Heart right ventricle (tissue), 16 donors: ENCODE measurements at regions not wholly inside any gene's neighbourhood (a gene's known extent, or its start where the extent isn't known, plus 50 kb on each side); places are given as distances from the start of the nearest gene placed in this dataset.

ENCODE experiments used
- ATAC-seq, 8 donors: fragments of 200-7000 bp; cut with Tn5 transposase; one replicate each; pipeline ENCODE4 v1.9.1; 2020; ENCODE audit warnings: mild to moderate bottlenecking in 8 of 8, moderate library complexity in 8 of 8, moderate number of reproducible peaks in 1 of 8
- DNase-seq, 2 donors: peaks; one replicate each; pipeline ENCODE4 v3.0.0-alpha.2; 2020
- H3K27ac ChIP-seq, 10 donors: fragments of 200-600 bp; sonication (generic) in 2 of 10; one replicate each; pipeline versions ENCODE4 v1.5.0 to v1.8.0; 2020 to 2022; ENCODE audit warnings: mild to moderate bottlenecking in 3 of 10
- H3K27me3 ChIP-seq, 7 donors: fragments of 200-600 bp; one replicate each; pipeline ENCODE4 v1.8.0; 2021 to 2022; ENCODE audit warnings: mild to moderate bottlenecking in 2 of 7
- H3K36me3 ChIP-seq, 9 donors: fragments of 200-600 bp; sonication (generic) in 1 of 9; one replicate each; pipeline versions ENCODE4 v1.5.0 to v1.8.0; 2020 to 2022; ENCODE audit warnings: mild to moderate bottlenecking in 2 of 9
- H3K4me1 ChIP-seq, 9 donors: fragments of 200-600 bp; sonication (generic) in 1 of 9; one replicate each; pipeline versions ENCODE4 v1.5.0 to v1.8.0; 2020 to 2022; ENCODE audit warnings: mild to moderate bottlenecking in 4 of 9
- H3K4me3 ChIP-seq, 10 donors: fragments of 200-600 bp; sonication (generic) in 2 of 10; one replicate each; pipeline versions ENCODE4 v1.5.0 to v1.8.0; 2020 to 2022; ENCODE audit warnings: mild to moderate bottlenecking in 7 of 10, moderate library complexity in 2 of 10
- H3K9me3 ChIP-seq, 11 donors: fragments of 200-600 bp in 10 of 11; sonication (generic) in 2 of 11; one replicate each; pipeline versions ENCODE4 v1.5.0 to v1.8.0; 2013 to 2022; ENCODE audit warnings: mild to moderate bottlenecking in 2 of 11, control low read depth in 1 of 11, moderate library complexity in 1 of 11
- CTCF ChIP-seq, 9 donors: fragments of 200-600 bp; sonication (generic) in 2 of 9; IDR thresholded peaks; one replicate each; pipeline versions ENCODE4 v1.5.0 to v1.8.0; 2021 to 2022; ENCODE audit warnings: antibody characterized with exemption in 9 of 9, mild to moderate bottlenecking in 5 of 9, moderate library complexity in 1 of 9
- WGBS, 2 donors: extraction: QIAGEN DNeasy Blood & Tissue Kit; methylation state at CpG; one replicate each; pipeline ENCODE4 v1.1.7; 2013; ENCODE audit warnings: inconsistent platforms in 1 of 2; 5-methylcytosine and 5-hydroxymethylcytosine counted together
- intact Hi-C, 10 donors: fragments of 100-400 bp; cut with DNase I; formaldehyde crosslinking; loops; one replicate each; pipeline versions ENCODE4 v1.11.1 to v1.14.2; 2022
- donor health status: Arrhythmogenic right ventricular cardiomyopathy.
- donor health status: ischemic (EF 13 %, LVEDD 7.1; RV severe dilation, severe dysfunction).
- donor health status: healthy with polysubstance abuse.
- donor health status: DM: no; HTN: yes; CAD: no.
- donor health status: DM: no; HTN: no; CAD: no.
- donor health status: ischemic (EF 25% LVEDD 6.9; RV normal size, moderate dysfunction).
- donor health status: ischemic (EF 25% LVEDD 5.7; RV mildly dilated, moderate dysfunction).
- donor health status: healthy.
- donor health status: DM: yes; HTN: yes; CAD: no.
- donor health status: Ischemic cardiomyopathy.
- donor health status: ischemic (EF 35%, LVEDD 5.7; RV mildly dilated, moderate dysfunction).
- donor health status: nonischemic (EF 11% LVEDD 7.7; RV severe dilation, severe dysfunction).
- donor health status: DM: yes; HTN: yes; CAD: no.
- donor health status: PGD.
- donor health status: ischemic (EF 29% LVEDD 5.4; RV normal size, mild dysfunction).
- donor health status: nonischemic (EF 23%, LVEDD 6.1; RV moderate dilation, normal function).

GRCh38 chr3:148331081-148331846 is 366.4 kb upstream of the AGTR1 start:
- H3K9me3 ChIP-seq = peaks cover 0 to 6% (median 0%) of the 10 kb centered on the region in 11 donors
- no peak for DNase-seq
- no peak for TF ChIP-seq CTCF (IDR thresholded peaks at IDR 0.05)
- no peaks in the 10 kb centered on the region for H3K27me3 ChIP-seq
- H3K4me3 ChIP-seq = no peak overlapping the region
- H3K4me1 ChIP-seq = no peaks in the 10 kb centered on the region
- H3K36me3 ChIP-seq = no peaks in the 10 kb centered on the region
- no peak for ATAC-seq
- intact Hi-C loops = no loop called here
- WGBS, 2 donors = 25 to 33% methylated on average over 1 of the region's 1 CpG
- H3K27ac ChIP-seq = no peak overlapping the region

- no peak for DNase-seq
- Histone ChIP-seq H3K36me3 (no peaks in the 10 kb centered on the region), H3K27ac (no peak overlapping the region), H3K4me3 (no peak overlapping the region), H3K4me1 (no peaks in the 10 kb centered on the region), H3K9me3 (peaks cover 0 to 6% (median 0%) of the 10 kb centered on the region in 11 donors), H3K27me3 (no peaks in the 10 kb centered on the region)
- TF ChIP-seq CTCF (IDR thresholded peaks at IDR 0.05) = no peak
- no peak for ATAC-seq
- 72 to 82% methylated on average over 2 of the region's 2 CpGs for WGBS, 2 donors
- intact Hi-C loops = no loop called here
Measured at GRCh38 chr3:148332509-148332908, 365.2 kb upstream of the AGTR1 start.

GRCh38 chr3:148333091-148333490 is 364.6 kb upstream of the AGTR1 start:
- H3K4me3 ChIP-seq = no peak overlapping the region
- intact Hi-C loops = no loop called here
- WGBS, 2 donors = 44 to 54% methylated on average over 3 of the region's 3 CpGs

GRCh38 chr3:148335612-148336011 is 362.1 kb upstream of the AGTR1 start:
- 82% methylated on average over 2 of the region's 2 CpGs for WGBS, 2 donors
- Histone ChIP-seq H3K27ac (no peak overlapping the region), H3K9me3 (peaks cover 0 to 13% (median 0%) of the 10 kb centered on the region in 11 donors), H3K4me3 (no peak overlapping the region), H3K36me3 (no peaks in the 10 kb centered on the region), H3K27me3 (no peaks in the 10 kb centered on the region), H3K4me1 (no peaks in the 10 kb centered on the region)
- DNase-seq (no peak), ATAC-seq (no peak)
- intact Hi-C loops = no loop called here
- TF ChIP-seq CTCF (IDR thresholded peaks at IDR 0.05) = no peak

More at GRCh38 chr3:148333091-148333490, 364.6 kb upstream of the AGTR1 start:
- Histone ChIP-seq H3K4me1 (no peaks in the 10 kb centered on the region), H3K9me3 (peaks cover 0 to 6% (median 0%) of the 10 kb centered on the region in 11 donors), H3K27me3 (no peaks in the 10 kb centered on the region), H3K27ac (no peak overlapping the region), H3K36me3 (no peaks in the 10 kb centered on the region)
- ATAC-seq (no peak), DNase-seq (no peak)
- no peak for TF ChIP-seq CTCF (IDR thresholded peaks at IDR 0.05)
